Nephron progenitor cell (in vitro differentiated cells): ENCODE measurements at regions not wholly inside any gene's neighbourhood (a gene's known extent, or its start where the extent isn't known, plus 50 kb on each side); places are given as distances from the start of the nearest gene placed in this dataset.

Experiments
- DNase-seq: peaks from one replicate; pipeline ENCODE4 v3.0.0; 2021
- H3K27ac Mint-ChIP-seq: 2 replicates; pipeline ENCODE4 v1.8.0; 2021; ENCODE audit warnings: mild to moderate bottlenecking, moderate library complexity, mixed read lengths
- H3K27me3 Mint-ChIP-seq: 2 replicates; pipeline ENCODE4 v1.8.0; 2021; ENCODE audit warnings: mild to moderate bottlenecking, low read depth, mixed read lengths; ENCODE audit not compliant: poor library complexity
- H3K36me3 Mint-ChIP-seq: 2 replicates; pipeline ENCODE4 v1.8.0; 2021; ENCODE audit warnings: low read depth, mixed read lengths
- H3K4me1 Mint-ChIP-seq: 2 replicates; pipeline ENCODE4 v1.8.0; 2021; ENCODE audit warnings: mixed read lengths
- H3K4me3 Mint-ChIP-seq: 2 replicates; pipeline ENCODE4 v1.8.0; 2021; ENCODE audit warnings: mild to moderate bottlenecking, moderate library complexity, mixed read lengths
- H3K9me3 Mint-ChIP-seq: 2 replicates; pipeline ENCODE4 v1.8.0; 2021; ENCODE audit warnings: mild to moderate bottlenecking, moderate library complexity, mixed read lengths
- CTCF ChIP-seq: fragments of 200-600 bp; sonication (generic); IDR thresholded peaks from 2 replicates; pipeline ENCODE4 v1.5.0; 2021; ENCODE audit warnings: antibody characterized with exemption

- H3K36me3 Mint-ChIP-seq = no peaks in the 10 kb centered on the region
- DNase-seq = no peak
- H3K4me1 Mint-ChIP-seq = no peaks in the 10 kb centered on the region
- no peak for TF ChIP-seq CTCF
- no peak overlapping the region for H3K4me3 Mint-ChIP-seq
- peaks cover 11% of the 10 kb centered on the region for H3K27me3 Mint-ChIP-seq
- no peak overlapping the region for H3K27ac Mint-ChIP-seq
- peaks cover 1% of the 10 kb centered on the region for H3K9me3 Mint-ChIP-seq
Observed at GRCh38 chr14:76282581-76282980, 93.4 kb upstream of the ESRRB start.

GRCh38 chr14:76287063-76287462 is 88.9 kb upstream of the ESRRB start:
- Mint-ChIP-seq H3K4me3 (no peak overlapping the region), H3K4me1 (no peaks in the 10 kb centered on the region), H3K9me3 (peaks cover 5% of the 10 kb centered on the region), H3K27me3 (peaks cover 14% of the 10 kb centered on the region), H3K36me3 (no peaks in the 10 kb centered on the region), H3K27ac (no peak overlapping the region)
- DNase-seq = no peak
- TF ChIP-seq CTCF = no peak

GRCh38 chr14:76289276-76289675 is 86.7 kb upstream of the ESRRB start:
- Mint-ChIP-seq H3K27ac (no peak overlapping the region), H3K27me3 (peaks cover 11% of the 10 kb centered on the region), H3K36me3 (no peaks in the 10 kb centered on the region), H3K4me1 (peaks cover 6% of the 10 kb centered on the region), H3K9me3 (peaks cover 5% of the 10 kb centered on the region), H3K4me3 (no peak overlapping the region)
- TF ChIP-seq CTCF = no peak
- DNase-seq = no peak

GRCh38 chr14:76292561-76292960 is 83.4 kb upstream of the ESRRB start:
- no peak for DNase-seq
- Mint-ChIP-seq H3K4me1 (peaks cover 7% of the 10 kb centered on the region), H3K4me3 (no peak overlapping the region), H3K36me3 (no peaks in the 10 kb centered on the region), H3K27ac (no peak overlapping the region), H3K9me3 (peaks cover 4% of the 10 kb centered on the region), H3K27me3 (peaks cover 10% of the 10 kb centered on the region)
- no peak for TF ChIP-seq CTCF

GRCh38 chr14:76293221-76293620 is 82.7 kb upstream of the ESRRB start:
- H3K4me1 Mint-ChIP-seq = peaks cover 7% of the 10 kb centered on the region
- H3K27ac Mint-ChIP-seq = no peak overlapping the region
- no peaks in the 10 kb centered on the region for H3K9me3 Mint-ChIP-seq
- H3K4me3 Mint-ChIP-seq = no peak overlapping the region
- no peaks in the 10 kb centered on the region for H3K36me3 Mint-ChIP-seq
- TF ChIP-seq CTCF = no peak
- DNase-seq = no peak
- peaks cover 16% of the 10 kb centered on the region for H3K27me3 Mint-ChIP-seq

GRCh38 chr14:76293923-76294322 is 82.0 kb upstream of the ESRRB start:
- no peak for TF ChIP-seq CTCF
- Mint-ChIP-seq H3K4me3 (no peak overlapping the region), H3K36me3 (no peaks in the 10 kb centered on the region), H3K27me3 (peaks cover 23% of the 10 kb centered on the region), H3K27ac (peak overlapping the region; percentile 20), H3K9me3 (no peaks in the 10 kb centered on the region), H3K4me1 (peaks cover 7% of the 10 kb centered on the region)
- DNase-seq = no peak
